GM12878 (cell line): ENCODE measurements at regions not wholly inside any gene's neighbourhood (a gene's known extent, or its start where the extent isn't known, plus 50 kb on each side); places are given as distances from the start of the nearest gene placed in this dataset.

Experiments
- ATAC-seq: fragments of 200-7000 bp; cut with Tn5 transposase; 3 replicates; pipeline ENCODE4 v1.9.1; 2020; ENCODE audit warnings: mild to moderate bottlenecking, moderate library complexity
- BruUV-seq: library from RNA; stranded (reverse); fragments of 400-500 nt; replicated peaks from 2 replicates; lab custom pipeline; 2021; lab: Mats Ljungman, UMichigan
- CTCF ChIA-PET: fragments of 300-600 bp; sonication (Branson Sonifier 250); formaldehyde crosslinking; extraction: SDS; loops from one replicate; lab custom pipeline; 2021; ENCODE audit warnings: inconsistent platforms; lab: Yijun Ruan, JAX
- POLR2A ChIA-PET: fragments of 350-600 bp; formaldehyde crosslinking; extraction: SDS; loops from one replicate; lab custom pipeline; 2021; ENCODE audit warnings: inconsistent platforms; lab: Charles Lee
- RAD21 ChIA-PET: fragments of 300-600 bp; sonication (Branson Sonifier 250); formaldehyde crosslinking; loops from one replicate; lab custom pipeline; 2023; ENCODE audit warnings: antibody characterized with exemption; ENCODE audit not compliant: unreplicated experiment; lab: Charles Lee
- SMC1A ChIA-PET: fragments of 300-600 bp; sonication (Branson Sonifier 250); formaldehyde crosslinking; loops from one replicate; lab custom pipeline; 2023; ENCODE audit not compliant: unreplicated experiment, uncharacterized antibody; lab: Charles Lee
- DNase-seq: peaks from one replicate; pipeline ENCODE4 v3.0.0-alpha.2; 2011; ENCODE audit warnings: low read depth, low spot score
- FAIRE-seq: peaks from 3 replicates; lab custom pipeline; 2011; peaks lifted over from hg19 to GRCh38; lab: Jason Lieb, UNC
- H2AFZ ChIP-seq: 2 replicates; pipeline ENCODE4 v1.6.0; 2011; ENCODE audit warnings: low read depth, low read length, control low read depth; ENCODE audit not compliant: control insufficient read depth
- H3K27ac ChIP-seq: 2 replicates; pipeline ENCODE4 v1.5.1; 2011; ENCODE audit warnings: control low read depth; ENCODE audit not compliant: control insufficient read depth, insufficient read depth
- H3K27me3 ChIP-seq, 2 experiments: replicated peaks in 1 of 2; 2 replicates each; pipeline versions ENCODE4 v1.6.0 to v1.6.1; 2011; ENCODE audit warnings: low read length in 1 of 2; ENCODE audit not compliant: control insufficient read depth in 2 of 2, insufficient read depth in 2 of 2
- H3K36me3 ChIP-seq, 2 experiments: 2 replicates each; pipeline ENCODE4 v1.5.1; 2011; ENCODE audit warnings: low read length in 1 of 2; ENCODE audit not compliant: control insufficient read depth in 2 of 2, insufficient read depth in 2 of 2
- H3K4me1 ChIP-seq: 2 replicates; pipeline ENCODE4 v1.6.1; 2011; ENCODE audit warnings: mild to moderate bottlenecking, low read length, moderate library complexity, mixed read lengths; ENCODE audit not compliant: control insufficient read depth, insufficient read depth
- H3K4me2 ChIP-seq: 2 replicates; pipeline ENCODE4 v1.6.0; 2011; ENCODE audit warnings: control low read depth; ENCODE audit not compliant: control insufficient read depth, insufficient read depth
- H3K4me3 ChIP-seq: fragments of 200-600 bp; sonication (generic); 2 replicates; pipeline ENCODE4 v1.5.1; 2016
- H3K79me2 ChIP-seq: 2 replicates; pipeline ENCODE4 v1.6.0; 2011; ENCODE audit warnings: low read length; ENCODE audit not compliant: control insufficient read depth, insufficient read depth
- H3K9ac ChIP-seq: 2 replicates; pipeline ENCODE4 v1.8.0; 2011; ENCODE audit warnings: low read length, control low read depth, mixed read lengths; ENCODE audit not compliant: control insufficient read depth, insufficient read depth
- H3K9me3 ChIP-seq: replicated peaks from 3 replicates; pipeline ENCODE4 v1.5.1; 2011; ENCODE audit warnings: mild to moderate bottlenecking, low read length; ENCODE audit not compliant: control insufficient read depth, insufficient read depth
- H4K20me1 ChIP-seq: 2 replicates; pipeline ENCODE4 v1.6.0; 2011; ENCODE audit not compliant: control insufficient read depth, insufficient read depth
- CHD2 ChIP-seq: IDR thresholded peaks from 2 replicates; pipeline ENCODE4 v1.6.1; 2011; ENCODE audit warnings: low read depth, low read length, improper control_type of control experiment, borderline replicate concordance
- HDAC2 ChIP-seq: fragments of 200-600 bp; sonication (generic); IDR thresholded peaks from 2 replicates; pipeline ENCODE4 v1.6.1; 2017
- JUND ChIP-seq: IDR thresholded peaks from 2 replicates; pipeline ENCODE4 v1.6.1; 2012; ENCODE audit warnings: low read depth, mild to moderate bottlenecking, low read length, improper control_type of control experiment, moderate library complexity
- NR2C1 ChIP-seq: fragments of 450-650 bp; IDR thresholded peaks from 2 replicates; pipeline ENCODE4 v1.6.1; 2017; ENCODE audit warnings: antibody characterized with exemption, mild to moderate bottlenecking, moderate library complexity
- PML ChIP-seq: IDR thresholded peaks from 2 replicates; pipeline ENCODE4 v1.6.1; 2012; ENCODE audit warnings: low read length, inconsistent platforms
- POLR2AphosphoS2 ChIP-seq: IDR thresholded peaks from 2 replicates; pipeline ENCODE4 v1.6.1; 2011; ENCODE audit warnings: low read depth, mild to moderate bottlenecking, low read length, improper control_type of control experiment, moderate library complexity
- SIX5 ChIP-seq: IDR thresholded peaks from 2 replicates; pipeline ENCODE4 v1.6.1; 2011; ENCODE audit warnings: mild to moderate bottlenecking, low read depth, low read length, moderate library complexity; ENCODE audit not compliant: severe bottlenecking
- SRF ChIP-seq, 2 experiments: IDR thresholded peaks; 2 replicates each; pipeline ENCODE4 v1.6.1; 2011; ENCODE audit warnings: low read depth in 2 of 2, low read length in 2 of 2, mild to moderate bottlenecking in 1 of 2, moderate library complexity in 1 of 2
- STAT1 ChIP-seq: fragments of 450-650 bp; conservative IDR thresholded peaks from 2 replicates; pipeline ENCODE4 v1.6.1; 2014; ENCODE audit warnings: antibody characterized with exemption, mild to moderate bottlenecking
- ZNF207 ChIP-seq: fragments of 450-650 bp; IDR thresholded peaks from 2 replicates; pipeline ENCODE4 v1.6.1; 2014; ENCODE audit warnings: antibody characterized with exemption, mild to moderate bottlenecking, borderline replicate concordance
- WGBS: methylation state at CpG from one replicate; pipeline ENCODE4 v1.1.6; 2016; ENCODE audit warnings: low lambda C conversion rate; ENCODE audit not compliant: insufficient replicate concordance, insufficient coverage; ENCODE audit errors: missing lambda C conversion rate; 5-methylcytosine and 5-hydroxymethylcytosine counted together
- in situ Hi-C: fragments of 300-500 bp; cut with MboI; formaldehyde crosslinking; loops from 9 replicates; pipeline ENCODE4 v1.14.3; 2018; ENCODE audit warnings: mixed read lengths
- intact Hi-C: fragments of 100-400 bp; cut with micrococcal nuclease; formaldehyde crosslinking; loops from one replicate; pipeline ENCODE4 v1.14.2; 2022; ENCODE audit not compliant: unreplicated experiment
- TF ChIP-seq, protein P1 (sequence below): fragments of 150-350 bp; IDR thresholded peaks from 2 replicates; pipeline ENCODE4 v1.6.1; 2014; ENCODE audit warnings: mild to moderate bottlenecking, low read depth, low read length
- TF ChIP-seq, protein P2 (sequence below): fragments of 150-350 bp; IDR thresholded peaks from 2 replicates; pipeline ENCODE4 v1.6.1; 2016; ENCODE audit warnings: low read depth, low read length

DNA sequence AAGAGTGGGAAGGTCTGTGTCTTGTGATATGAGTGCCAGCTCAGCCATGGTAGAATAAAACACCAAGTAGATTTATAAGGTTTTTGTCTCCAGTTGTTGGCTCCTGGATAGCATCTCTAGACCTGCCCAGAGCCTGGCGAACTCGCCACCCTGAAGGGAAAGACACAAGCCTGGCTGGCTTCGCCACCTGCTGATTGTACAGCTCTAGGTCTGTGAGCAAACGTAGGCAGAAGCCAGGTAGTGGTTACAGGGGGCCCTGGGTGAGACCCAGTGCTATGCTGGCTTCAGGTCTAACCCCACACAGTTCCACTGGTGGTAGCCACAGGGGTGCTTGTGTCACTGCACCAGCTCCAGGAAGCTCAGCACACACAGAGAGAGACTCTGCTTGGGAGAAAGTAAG is 100.5 kb downstream of the BLTP1 start (continued):
- TF ChIP-seq, protein P1, sequence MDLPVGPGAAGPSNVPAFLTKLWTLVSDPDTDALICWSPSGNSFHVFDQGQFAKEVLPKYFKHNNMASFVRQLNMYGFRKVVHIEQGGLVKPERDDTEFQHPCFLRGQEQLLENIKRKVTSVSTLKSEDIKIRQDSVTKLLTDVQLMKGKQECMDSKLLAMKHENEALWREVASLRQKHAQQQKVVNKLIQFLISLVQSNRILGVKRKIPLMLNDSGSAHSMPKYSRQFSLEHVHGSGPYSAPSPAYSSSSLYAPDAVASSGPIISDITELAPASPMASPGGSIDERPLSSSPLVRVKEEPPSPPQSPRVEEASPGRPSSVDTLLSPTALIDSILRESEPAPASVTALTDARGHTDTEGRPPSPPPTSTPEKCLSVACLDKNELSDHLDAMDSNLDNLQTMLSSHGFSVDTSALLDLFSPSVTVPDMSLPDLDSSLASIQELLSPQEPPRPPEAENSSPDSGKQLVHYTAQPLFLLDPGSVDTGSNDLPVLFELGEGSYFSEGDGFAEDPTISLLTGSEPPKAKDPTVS = no peak
- TF ChIP-seq HDAC2 = no peak
- TF ChIP-seq NR2C1 = no peak
- no peak for TF ChIP-seq POLR2AphosphoS2
- TF ChIP-seq, all 136 proteins: peak for 0

DNA sequence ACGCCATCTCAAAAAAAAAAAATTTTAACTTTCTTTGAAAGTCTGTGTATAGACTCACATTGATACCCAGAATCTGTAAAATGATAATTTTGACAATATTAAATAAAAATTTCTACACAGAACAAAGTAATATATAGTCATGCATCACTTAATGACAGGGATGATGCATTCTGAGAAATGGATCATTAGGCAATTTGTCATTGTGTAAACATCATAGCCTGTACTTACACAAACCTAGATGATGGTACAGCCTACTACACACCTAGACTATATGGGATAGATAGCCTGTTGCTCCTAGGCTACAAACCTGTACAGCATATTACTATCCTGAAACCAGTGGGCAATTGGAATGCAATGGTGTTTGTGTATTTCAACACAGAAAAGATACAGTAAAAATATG is 107.7 kb downstream of the BLTP1 start:
- no peak for DNase-seq
- no peak for ATAC-seq
- Histone ChIP-seq H3K27ac (no peak overlapping the region), H3K9ac (no peak overlapping the region), H3K79me2 (no peaks in the 10 kb centered on the region), H3K27me3 (no peaks in the 10 kb centered on the region), H3K9me3 (no peaks in the 10 kb centered on the region), H4K20me1 (no peaks in the 10 kb centered on the region), H3K4me2 (no peak overlapping the region), H2AFZ (no peak overlapping the region), H3K36me3 (peaks cover 0 to 7% of the 10 kb centered on the region in 2 experiments; a peak in 3 of 4 replicates), H3K4me3 (no peak overlapping the region), H3K4me1 (no peaks in the 10 kb centered on the region)
- SMC1A ChIA-PET = no interaction called here
- WGBS = 100% methylated on average over 1 of the region's 1 CpG
- no peak for TF ChIP-seq CHD2
- intact Hi-C loops (no loop called here), in situ Hi-C loops (no loop called here)
- BruUV-seq = no TSS peak
- no peak for FAIRE-seq
- POLR2A ChIA-PET = no interaction called here
- CTCF ChIA-PET = no interaction called here
- RAD21 ChIA-PET = no interaction called here

DNA sequence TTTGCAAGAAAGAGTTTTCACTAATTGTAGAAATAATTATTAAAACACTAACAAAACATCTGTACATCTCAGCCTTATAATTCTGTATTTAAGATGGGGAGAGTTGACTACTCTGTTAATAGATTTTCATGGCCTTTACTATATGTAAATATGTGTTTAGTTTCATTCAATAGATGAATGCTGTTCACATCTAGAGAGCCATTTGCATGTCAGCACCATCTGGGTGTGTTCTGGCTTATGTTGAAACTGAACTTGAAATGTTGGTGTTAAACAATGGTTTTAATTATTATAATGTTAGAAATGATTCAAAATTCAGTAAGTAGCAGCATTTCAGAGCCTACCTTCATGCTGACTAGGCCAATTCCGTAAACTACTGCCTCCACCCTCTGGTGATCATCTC is 102.5 kb upstream of the ADAD1 start:
- Histone ChIP-seq H3K27ac (no peak overlapping the region), H3K4me3 (no peak overlapping the region), H4K20me1 (no peaks in the 10 kb centered on the region), H3K9me3 (no peaks in the 10 kb centered on the region), H3K9ac (no peak overlapping the region), H2AFZ (no peak overlapping the region), H3K4me1 (no peaks in the 10 kb centered on the region), H3K36me3 (peaks cover 0 to 6% of the 10 kb centered on the region in 2 experiments; a peak in 2 of 4 replicates), H3K79me2 (no peaks in the 10 kb centered on the region), H3K4me2 (no peak overlapping the region), H3K27me3 (no peaks in the 10 kb centered on the region)
- intact Hi-C loops (no loop called here), in situ Hi-C loops (no loop called here)
- POLR2A ChIA-PET = no interaction called here
- CTCF ChIA-PET = interaction anchor here (0.8 kb wide), 1 partner anchor 100 kb away, joined by 3 read pairs; no protein-coding TSS in a partner anchor
- SMC1A ChIA-PET = interaction anchor here (1.2 kb wide), 1 partner anchor 37 kb away, joined by 3 read pairs; no protein-coding TSS in a partner anchor
- BruUV-seq = no TSS peak
- RAD21 ChIA-PET = no interaction called here
- FAIRE-seq (no peak), DNase-seq (no peak), ATAC-seq (no peak)
- WGBS = 100% methylated on average over 1 of the region's 1 CpG
- TF ChIP-seq, protein P2, sequence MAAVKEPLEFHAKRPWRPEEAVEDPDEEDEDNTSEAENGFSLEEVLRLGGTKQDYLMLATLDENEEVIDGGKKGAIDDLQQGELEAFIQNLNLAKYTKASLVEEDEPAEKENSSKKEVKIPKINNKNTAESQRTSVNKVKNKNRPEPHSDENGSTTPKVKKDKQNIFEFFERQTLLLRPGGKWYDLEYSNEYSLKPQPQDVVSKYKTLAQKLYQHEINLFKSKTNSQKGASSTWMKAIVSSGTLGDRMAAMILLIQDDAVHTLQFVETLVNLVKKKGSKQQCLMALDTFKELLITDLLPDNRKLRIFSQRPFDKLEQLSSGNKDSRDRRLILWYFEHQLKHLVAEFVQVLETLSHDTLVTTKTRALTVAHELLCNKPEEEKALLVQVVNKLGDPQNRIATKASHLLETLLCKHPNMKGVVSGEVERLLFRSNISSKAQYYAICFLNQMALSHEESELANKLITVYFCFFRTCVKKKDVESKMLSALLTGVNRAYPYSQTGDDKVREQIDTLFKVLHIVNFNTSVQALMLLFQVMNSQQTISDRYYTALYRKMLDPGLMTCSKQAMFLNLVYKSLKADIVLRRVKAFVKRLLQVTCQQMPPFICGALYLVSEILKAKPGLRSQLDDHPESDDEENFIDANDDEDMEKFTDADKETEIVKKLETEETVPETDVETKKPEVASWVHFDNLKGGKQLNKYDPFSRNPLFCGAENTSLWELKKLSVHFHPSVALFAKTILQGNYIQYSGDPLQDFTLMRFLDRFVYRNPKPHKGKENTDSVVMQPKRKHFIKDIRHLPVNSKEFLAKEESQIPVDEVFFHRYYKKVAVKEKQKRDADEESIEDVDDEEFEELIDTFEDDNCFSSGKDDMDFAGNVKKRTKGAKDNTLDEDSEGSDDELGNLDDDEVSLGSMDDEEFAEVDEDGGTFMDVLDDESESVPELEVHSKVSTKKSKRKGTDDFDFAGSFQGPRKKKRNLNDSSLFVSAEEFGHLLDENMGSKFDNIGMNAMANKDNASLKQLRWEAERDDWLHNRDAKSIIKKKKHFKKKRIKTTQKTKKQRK = no peak
- no peak for TF ChIP-seq STAT1
- TF ChIP-seq SRF (IDR thresholded peaks at IDR 0.05; ENCODE audit: low read depth in 2 of 2, low read length in 2 of 2) = no peak
- TF ChIP-seq SIX5 = no peak
- TF ChIP-seq ZNF207 = no peak
- TF ChIP-seq PML = no peak
- no peak for TF ChIP-seq JUND
